Stimulated activated CD4-positive, alpha-beta T cell treated with anti-CD3 and anti-CD28 coated beads, TNF-alpha, amount 100 ng/mL, for 24 hours (primary cell): ENCODE measurements at regions not wholly inside any gene's neighbourhood (a gene's known extent, or its start where the extent isn't known, plus 50 kb on each side); places are given as distances from the start of the nearest gene placed in this dataset.

Experiments used
- DNase-seq, 3 experiments: peaks; one replicate each; pipeline ENCODE4 v3.0.0-alpha.2; 2020; ENCODE audit warnings: low read depth in 3 of 3

DNA sequence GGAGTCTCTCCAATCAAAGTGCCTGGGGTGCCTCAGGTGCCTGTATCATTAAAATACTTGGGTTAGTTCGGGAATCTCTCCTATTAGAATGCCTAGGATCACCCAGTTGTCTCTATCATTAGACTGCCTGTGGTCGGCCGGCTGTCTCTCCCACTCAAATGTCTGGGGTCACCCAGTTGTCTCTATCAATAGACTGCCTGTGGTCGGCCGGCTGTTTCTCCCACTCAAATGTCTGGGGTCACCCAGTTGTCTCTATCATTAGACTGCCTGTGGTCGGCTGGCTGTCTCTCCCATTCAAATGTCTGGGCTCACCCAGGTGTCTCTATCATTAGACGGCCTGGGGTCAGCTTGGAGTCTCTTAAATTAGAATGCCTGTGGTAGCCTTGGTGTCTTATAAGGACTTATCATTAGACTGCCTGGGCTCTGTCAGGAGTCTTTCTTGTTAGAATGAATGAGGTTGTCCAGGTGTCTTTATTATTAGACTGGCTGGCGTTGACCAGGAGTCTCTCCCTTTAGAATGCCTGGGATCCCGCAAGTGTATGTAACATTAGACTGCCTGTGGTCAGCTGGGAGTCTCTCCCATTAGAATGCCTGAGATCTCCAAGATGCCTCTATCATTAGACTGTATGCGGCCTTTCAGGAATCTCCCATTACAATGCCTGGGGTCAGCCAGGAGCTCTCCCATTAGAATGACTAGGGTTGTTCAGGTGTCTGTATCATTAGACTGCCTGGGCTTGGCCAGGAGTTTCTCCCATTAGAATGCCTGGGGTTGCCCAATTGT, 1555.5 kb downstream of the UQCRFS1 start:
- DNase-seq: no peak

DNA sequence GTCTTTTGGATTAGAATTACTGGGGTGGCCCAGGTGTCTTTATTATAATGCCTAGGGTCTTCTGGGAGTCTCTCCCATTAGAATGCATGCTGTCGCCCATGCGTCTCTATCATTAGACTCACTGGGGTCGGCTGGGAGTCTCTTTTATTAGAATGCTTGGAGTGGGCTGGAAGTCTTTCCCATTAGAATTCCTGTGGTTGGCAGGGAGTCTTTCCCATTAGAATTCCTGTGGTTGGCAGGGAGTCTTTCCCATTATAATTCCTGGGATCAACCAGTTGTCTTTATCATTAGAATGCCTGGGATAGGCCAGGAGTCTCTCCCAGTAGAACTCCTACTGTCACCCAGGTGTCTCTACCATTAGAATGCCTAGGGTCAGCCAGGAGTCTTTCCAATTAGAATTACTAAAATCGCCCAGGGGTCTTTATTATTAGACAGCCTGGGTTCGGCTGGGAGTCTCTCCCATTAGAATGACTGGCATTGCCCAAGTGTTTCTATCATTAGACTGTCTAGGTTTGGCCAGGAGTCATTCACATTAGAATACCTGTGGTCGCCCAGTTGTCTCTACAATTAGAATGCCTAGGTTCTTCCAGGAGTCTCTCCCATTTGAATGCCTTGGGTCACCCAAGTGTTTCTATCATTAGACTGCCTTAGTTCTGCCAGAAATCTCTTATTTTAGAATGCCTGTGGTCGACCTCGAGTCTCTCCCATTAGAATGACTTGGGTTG, 1558.5 kb downstream of the UQCRFS1 start:
- DNase-seq: no peak

DNA sequence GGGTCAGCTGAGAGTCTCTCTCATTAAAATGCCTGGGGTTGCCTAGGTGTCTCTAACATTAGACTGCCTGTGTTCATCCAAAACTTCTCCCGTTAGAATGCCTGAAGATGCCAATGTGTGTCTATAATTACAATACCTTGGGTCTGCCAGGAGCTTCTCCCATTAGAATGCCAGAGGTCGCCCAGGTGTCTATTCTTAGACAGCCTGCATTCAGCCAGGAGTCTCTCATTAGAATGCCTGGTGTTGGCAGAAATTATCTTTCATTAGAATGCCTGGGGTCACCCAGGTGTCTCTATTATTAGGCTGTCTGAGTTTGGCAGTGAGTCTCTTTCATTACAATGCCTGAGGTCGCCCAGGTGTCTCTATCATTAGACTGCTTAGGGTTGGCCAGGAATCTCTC, 1560.2 kb downstream of the UQCRFS1 start:
- no peak for DNase-seq

DNA sequence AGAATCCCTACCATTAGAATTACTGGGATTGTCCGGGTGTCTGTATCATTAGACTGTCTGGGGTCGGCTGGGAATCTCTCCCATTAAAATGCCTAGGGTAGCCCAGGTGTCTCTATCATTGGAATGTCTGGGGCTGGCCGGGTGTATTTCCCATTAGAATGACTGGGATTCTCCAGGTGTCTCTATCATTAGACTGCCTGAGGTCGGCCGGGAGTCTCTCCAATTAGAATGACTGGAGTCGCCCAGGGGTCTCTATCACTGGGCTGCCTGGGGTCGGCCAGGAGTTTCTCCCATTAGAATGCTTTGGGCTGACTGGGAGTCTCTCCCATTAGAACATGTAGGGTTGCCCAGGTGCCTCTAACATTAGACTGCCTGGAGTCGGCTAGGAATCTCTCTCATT, 1560.7 kb downstream of the UQCRFS1 start:
- no peak for DNase-seq

DNA sequence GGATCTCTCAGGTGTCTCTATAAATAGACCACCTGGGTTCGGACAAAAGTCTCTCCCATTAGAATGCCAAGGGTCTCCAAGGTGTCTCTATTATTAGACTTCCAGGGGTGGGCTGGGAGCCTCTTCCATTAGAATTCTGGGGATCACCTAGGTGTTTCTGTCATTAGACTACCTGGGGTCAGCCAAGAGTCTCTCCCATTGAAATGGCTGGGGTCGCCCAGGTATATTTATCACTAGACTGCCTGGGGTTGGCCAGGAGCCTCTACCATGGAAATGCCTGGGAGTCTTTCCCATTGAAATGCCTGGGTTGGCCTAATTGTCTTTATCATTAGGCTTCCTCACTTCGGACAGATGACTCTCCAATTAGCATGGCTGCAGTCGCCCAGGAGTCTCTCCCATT, 1565.5 kb downstream of the UQCRFS1 start:
- no peak for DNase-seq

DNA sequence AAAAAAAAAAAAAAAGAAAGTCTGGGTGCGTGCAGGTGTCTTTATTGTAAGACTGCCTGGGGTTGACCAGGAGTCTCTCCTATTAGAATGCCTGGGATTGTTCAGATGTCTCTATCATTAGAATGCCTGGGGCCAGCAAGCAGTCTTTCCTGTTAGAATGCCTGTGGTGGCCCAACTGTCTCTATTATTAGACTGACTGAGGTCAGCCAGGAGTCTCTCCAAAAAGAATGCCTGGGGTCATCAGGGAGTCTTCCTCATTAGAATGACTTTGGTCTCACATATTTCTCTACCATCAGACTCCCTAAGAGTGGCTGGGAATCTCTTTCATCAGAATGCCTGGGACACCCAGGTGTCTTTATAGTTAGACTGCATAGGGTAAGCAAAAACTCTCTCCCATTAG, 1577.5 kb downstream of the UQCRFS1 start:
- no peak for DNase-seq

DNA sequence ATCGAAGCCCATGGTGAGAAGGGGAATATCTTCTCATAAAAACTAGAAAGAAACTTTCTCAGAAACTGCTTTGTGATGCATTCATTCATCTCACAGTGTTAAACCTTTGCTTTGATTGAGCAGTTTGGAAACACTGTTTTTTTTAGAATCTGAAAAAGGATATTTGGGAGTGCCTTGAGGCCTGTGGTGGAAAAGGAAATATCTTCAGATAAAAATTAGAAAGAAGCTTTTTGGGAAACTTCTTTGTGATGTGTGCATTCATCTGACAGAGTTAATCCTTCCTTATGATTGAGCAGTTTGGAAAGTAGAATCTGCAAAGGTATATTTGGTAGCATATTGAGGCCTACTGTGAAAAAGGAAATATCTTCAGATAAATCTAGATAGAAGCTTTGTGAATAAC, 1594.9 kb downstream of the UQCRFS1 start:
- DNase-seq: no peak

DNA sequence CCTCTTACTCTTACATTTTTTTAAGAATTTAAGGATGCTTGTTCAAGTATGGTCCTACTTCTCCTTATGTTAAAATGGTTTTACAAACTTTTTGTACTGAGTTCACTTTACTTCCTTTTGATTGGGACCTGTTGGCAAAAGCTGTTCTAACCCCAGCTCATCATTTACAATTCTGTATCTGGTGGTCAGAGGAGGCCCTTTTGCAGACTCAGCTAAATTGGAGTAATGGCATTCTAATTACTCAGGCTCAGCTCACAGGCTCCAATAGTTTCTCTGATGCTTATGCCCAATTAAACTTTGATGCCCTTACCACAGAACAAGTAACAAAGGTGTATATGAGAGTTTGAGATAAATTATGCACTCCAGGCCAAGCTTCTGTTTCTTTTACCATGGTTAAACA, 1632.0 kb downstream of the UQCRFS1 start:
- DNase-seq: no peak
